ENCODE measurements at regions not wholly inside any gene's neighbourhood (a gene's known extent, or its start where the extent isn't known, plus 50 kb on each side); places are given as distances from the start of the nearest gene placed in this dataset.

DNA sequence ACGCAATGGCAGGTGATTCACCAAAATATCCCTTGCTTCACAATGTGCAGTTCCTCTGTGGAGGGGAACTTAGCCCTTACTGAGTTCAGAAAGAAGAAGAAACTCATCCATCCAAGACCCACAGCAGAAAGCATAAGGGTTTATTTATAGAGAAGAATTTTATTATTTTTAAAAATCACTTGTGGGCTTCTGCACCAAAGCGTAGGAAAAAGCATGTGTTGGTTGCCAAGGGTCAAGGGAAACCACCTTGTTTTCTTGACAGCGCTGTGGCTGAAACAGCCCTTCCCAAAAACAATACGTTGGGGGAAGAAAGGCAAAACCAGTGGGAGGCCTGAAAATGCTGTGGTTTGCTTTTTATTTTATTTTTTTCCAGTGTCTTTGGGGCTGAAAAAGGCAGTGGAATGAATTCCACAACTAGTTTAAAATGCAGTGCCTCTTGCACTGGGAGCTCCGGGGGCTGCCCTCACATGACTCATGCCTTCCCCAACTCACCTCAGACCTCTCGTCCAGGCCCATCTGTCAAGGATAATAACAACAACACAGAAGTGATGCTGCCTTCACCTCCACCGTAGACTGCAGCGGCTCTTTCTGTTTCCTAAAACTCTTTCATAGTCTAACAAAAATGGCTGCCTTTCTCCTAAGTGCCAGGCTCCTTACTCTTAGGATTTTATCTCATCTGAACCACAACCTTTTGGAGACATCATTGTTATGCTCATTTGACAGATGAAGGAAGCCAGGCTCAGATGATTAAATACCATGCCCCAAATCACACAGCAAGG, 224.2 kb upstream of the JUN start:
- TF ChIP-seq, protein P1, sequence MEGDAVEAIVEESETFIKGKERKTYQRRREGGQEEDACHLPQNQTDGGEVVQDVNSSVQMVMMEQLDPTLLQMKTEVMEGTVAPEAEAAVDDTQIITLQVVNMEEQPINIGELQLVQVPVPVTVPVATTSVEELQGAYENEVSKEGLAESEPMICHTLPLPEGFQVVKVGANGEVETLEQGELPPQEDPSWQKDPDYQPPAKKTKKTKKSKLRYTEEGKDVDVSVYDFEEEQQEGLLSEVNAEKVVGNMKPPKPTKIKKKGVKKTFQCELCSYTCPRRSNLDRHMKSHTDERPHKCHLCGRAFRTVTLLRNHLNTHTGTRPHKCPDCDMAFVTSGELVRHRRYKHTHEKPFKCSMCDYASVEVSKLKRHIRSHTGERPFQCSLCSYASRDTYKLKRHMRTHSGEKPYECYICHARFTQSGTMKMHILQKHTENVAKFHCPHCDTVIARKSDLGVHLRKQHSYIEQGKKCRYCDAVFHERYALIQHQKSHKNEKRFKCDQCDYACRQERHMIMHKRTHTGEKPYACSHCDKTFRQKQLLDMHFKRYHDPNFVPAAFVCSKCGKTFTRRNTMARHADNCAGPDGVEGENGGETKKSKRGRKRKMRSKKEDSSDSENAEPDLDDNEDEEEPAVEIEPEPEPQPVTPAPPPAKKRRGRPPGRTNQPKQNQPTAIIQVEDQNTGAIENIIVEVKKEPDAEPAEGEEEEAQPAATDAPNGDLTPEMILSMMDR (IDR thresholded peaks at IDR 0.05): no peak
- Histone ChIP-seq H3K36me3 (no peaks in the 10 kb centered on the region), H3K27me3 (no peaks in the 10 kb centered on the region), H3K4me3 (no peak overlapping the region), H3K9me3 (no peaks in the 10 kb centered on the region), H3K27ac (peak overlapping the region; percentile 37 to 69), H3K4me1 (peaks cover 0 to 14% of the 10 kb centered on the region in 2 donors)
- intact Hi-C loops (cut with DNase I): no loop called here
- DNase-seq (ENCODE audit: low spot score in 2 of 2): no peak

DNA sequence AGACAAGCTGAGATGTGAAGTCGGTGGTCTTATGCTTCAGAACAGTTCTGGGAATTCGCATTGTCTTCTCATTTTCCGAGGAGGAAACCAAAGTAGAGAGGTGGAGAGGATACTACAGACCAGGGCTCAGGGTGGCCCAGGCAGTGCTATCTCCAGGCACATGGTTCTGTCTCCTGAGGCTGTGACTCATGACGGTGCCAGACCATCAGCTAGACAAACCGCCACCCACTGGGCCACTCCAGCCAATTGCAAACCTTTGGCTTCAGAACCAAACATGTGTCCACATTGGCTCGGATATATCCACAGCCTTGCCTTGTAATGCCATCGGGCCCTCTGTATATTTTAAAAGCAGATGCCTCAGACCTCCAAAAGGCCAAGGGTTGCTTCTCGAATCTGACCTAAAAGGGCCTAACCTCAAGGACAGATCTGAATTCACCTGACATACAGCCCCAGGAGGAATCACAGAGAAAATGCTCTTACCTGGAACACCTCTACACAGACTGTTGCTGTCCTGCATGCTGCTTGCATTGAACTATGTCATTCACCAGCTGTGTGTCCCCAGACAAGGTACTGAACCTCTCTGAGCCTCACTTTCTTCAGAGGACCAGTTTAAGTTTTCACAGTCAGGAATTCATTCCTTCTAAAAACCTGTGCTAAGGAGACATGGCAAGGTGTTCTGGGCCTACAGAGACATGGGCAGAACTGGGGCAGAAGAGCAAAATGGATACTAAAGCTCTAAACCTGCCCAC, 224.9 kb upstream of the JUN start:
- peaks cover 0 to 18% of the 10 kb centered on the region in 2 donors for H3K4me1 ChIP-seq
- no peaks in the 10 kb centered on the region for H3K27me3 ChIP-seq
- DNase-seq (ENCODE audit: low spot score in 2 of 2): no peak
- intact Hi-C loops (cut with DNase I): no loop called here
- TF ChIP-seq, protein P1 (IDR thresholded peaks at IDR 0.05): no peak
- H3K27ac ChIP-seq: no peak overlapping the region
- H3K36me3 ChIP-seq: no peaks in the 10 kb centered on the region
- H3K9me3 ChIP-seq: no peaks in the 10 kb centered on the region
- H3K4me3 ChIP-seq: no peak overlapping the region

DNA sequence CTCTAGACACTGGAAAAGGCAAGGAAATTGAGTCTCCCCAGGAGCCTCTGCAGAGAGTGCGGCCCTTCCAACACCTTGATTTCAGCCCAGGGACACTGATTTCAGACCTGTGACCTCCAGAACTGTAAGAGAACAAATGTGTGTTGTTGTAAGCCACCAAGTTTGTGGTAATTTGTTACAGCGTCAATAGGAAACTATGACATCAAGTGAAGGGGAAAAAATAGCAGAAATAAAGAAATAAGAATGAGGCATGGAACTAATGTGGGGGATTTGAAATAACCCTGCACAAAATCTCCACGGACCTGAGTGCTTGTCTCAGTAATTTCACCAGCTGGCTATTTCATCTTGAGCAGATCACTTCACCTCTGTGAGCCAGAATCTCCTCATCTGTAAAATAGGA, 227.8 kb upstream of the JUN start:
- no peaks in the 10 kb centered on the region for H3K36me3 ChIP-seq
- H3K27me3 ChIP-seq: no peaks in the 10 kb centered on the region
- peaks cover 0 to 29% of the 10 kb centered on the region in 2 donors for H3K4me1 ChIP-seq
- no peak overlapping the region for H3K4me3 ChIP-seq
- intact Hi-C loops (cut with DNase I): no loop called here
- DNase-seq (ENCODE audit: low spot score in 2 of 2): no peak
- H3K9me3 ChIP-seq: no peaks in the 10 kb centered on the region
- no peak overlapping the region for H3K27ac ChIP-seq
- TF ChIP-seq, protein P1 (IDR thresholded peaks at IDR 0.05): no peak

DNA sequence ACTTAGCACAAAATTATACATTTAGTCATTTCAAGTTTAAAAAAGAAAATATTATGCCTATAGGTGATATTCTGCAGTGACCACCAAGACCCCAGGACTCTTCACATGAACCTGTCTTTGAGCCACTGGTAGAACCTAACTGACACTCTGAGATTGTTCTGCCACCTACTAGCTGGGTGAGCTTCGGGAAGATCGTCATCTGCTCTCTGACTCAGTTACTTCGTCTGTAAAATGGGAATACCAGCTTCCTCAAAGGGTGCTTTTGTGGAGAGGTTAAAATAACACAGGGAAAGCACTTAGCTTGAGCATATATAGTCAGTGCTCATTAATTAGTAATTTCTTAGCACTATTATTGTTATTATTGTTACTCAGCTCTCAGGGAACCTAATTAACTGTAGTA, 228.5 kb upstream of the JUN start:
- Histone ChIP-seq H3K27me3 (no peaks in the 10 kb centered on the region), H3K4me3 (no peak overlapping the region), H3K27ac (peak overlapping the region; percentile 81 to 92), H3K9me3 (no peaks in the 10 kb centered on the region), H3K36me3 (no peaks in the 10 kb centered on the region), H3K4me1 (peaks cover 0 to 29% of the 10 kb centered on the region in 2 donors)
- intact Hi-C loops (cut with DNase I): no loop called here
- DNase-seq (ENCODE audit: low spot score in 2 of 2): no peak
- TF ChIP-seq, protein P1 (IDR thresholded peaks at IDR 0.05): no peak

DNA sequence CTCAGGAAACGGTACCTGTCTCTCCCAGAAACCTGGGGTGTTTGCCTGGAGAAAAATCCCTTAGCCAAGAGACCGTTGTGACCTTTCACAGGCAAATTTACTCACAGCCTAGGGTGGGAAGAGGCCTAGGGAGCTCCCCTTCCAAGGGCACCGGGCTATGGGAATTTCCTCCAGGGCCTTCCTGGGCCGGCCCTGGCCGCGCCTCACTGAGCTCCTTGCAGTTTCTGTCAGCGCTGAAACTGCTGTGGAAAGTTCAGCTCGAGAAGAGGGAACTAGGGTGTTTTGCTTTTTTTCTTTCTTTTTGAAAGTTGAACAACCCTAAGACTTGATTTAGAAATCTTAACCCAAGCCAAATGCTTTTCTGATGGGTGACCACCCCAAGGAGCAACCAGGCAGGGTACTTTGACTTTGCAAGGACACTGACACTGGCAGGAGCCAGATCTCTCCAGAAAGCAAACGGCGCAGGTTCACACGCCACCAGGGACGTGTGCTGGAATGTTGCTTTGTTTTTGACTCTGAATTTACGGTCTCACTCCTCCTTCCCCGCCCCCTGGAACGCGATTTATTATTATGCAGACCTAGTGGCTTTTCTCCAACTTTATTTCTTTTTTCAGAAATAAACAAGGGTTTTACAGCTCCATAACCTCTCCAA, 229.6 kb upstream of the JUN start:
- no peaks in the 10 kb centered on the region for H3K9me3 ChIP-seq
- DNase-seq (ENCODE audit: low spot score in 2 of 2): no peak
- H3K27ac ChIP-seq: peak overlapping the region; percentile 81 to 92
- peak overlapping the region; percentile 10 to 41 for H3K4me3 ChIP-seq
- intact Hi-C loops (cut with DNase I): no loop called here
- H3K36me3 ChIP-seq: no peaks in the 10 kb centered on the region
- TF ChIP-seq, protein P1 (IDR thresholded peaks at IDR 0.05): no peak
- H3K4me1 ChIP-seq: peaks cover 0 to 23% of the 10 kb centered on the region in 2 donors
- no peaks in the 10 kb centered on the region for H3K27me3 ChIP-seq

Data from ascending aorta (tissue), 2 donors.